ENCODE measurements at regions not wholly inside any gene's neighbourhood (a gene's known extent, or its start where the extent isn't known, plus 50 kb on each side); places are given as distances from the start of the nearest gene placed in this dataset.

DNA sequence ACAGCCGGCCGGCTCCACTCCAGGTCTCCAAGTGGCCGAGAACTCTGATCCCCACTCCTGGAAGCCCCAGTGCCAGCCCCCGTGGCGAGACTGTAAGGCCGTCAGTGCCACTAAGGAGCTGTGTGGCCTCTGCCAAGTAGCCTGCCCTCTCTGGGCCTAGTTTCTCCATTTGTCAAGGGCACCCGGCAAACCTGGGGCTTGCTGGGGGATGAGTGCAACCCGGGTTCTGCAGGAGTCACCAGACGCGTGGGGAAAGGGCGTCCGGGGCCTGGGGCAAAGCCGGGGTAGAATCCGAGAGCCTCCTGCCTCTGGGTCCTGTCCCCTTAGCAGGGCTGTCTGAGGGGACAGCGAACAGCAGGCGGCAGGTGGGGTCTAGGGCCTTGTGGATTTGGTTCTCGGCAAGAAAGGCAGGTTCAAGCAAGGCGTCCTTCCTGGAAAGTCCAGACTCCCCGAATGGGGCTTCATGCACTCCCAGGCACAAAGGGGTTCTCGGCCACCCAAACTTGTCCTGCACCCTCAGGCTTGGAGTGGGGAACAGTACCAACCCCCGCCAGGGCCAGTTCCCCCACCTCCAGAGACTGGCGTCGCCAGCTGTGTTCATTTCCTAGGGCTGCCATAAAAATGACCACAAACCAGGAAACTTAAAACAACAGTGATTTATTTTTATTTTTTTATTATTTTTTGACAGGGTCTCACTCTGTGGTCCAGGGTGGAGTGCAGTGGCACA is 56.0 kb downstream of the NCOR2 start:
- no peaks in the 10 kb centered on the region; the same call in 1 of the 2 replicates for H4K20me1 ChIP-seq (ENCODE audit: insufficient read depth, low read length)
- H3K79me2 ChIP-seq (ENCODE audit: insufficient read depth, low read depth, low read length): no peaks in the 10 kb centered on the region
- TF ChIP-seq EZH2phosphoT487 (IDR thresholded peaks at IDR 0.05; ENCODE audit: borderline replicate concordance, low read depth, low read length): no peak
- TF ChIP-seq, protein P1, sequence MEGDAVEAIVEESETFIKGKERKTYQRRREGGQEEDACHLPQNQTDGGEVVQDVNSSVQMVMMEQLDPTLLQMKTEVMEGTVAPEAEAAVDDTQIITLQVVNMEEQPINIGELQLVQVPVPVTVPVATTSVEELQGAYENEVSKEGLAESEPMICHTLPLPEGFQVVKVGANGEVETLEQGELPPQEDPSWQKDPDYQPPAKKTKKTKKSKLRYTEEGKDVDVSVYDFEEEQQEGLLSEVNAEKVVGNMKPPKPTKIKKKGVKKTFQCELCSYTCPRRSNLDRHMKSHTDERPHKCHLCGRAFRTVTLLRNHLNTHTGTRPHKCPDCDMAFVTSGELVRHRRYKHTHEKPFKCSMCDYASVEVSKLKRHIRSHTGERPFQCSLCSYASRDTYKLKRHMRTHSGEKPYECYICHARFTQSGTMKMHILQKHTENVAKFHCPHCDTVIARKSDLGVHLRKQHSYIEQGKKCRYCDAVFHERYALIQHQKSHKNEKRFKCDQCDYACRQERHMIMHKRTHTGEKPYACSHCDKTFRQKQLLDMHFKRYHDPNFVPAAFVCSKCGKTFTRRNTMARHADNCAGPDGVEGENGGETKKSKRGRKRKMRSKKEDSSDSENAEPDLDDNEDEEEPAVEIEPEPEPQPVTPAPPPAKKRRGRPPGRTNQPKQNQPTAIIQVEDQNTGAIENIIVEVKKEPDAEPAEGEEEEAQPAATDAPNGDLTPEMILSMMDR (conservative IDR thresholded peaks at IDR 0.05; ENCODE audit: low read length): no peak
- H3K4me1 ChIP-seq (ENCODE audit: insufficient read depth, low read length, poor library complexity, severe bottlenecking): no peaks in the 10 kb centered on the region
- no peak overlapping the region for H3K27ac ChIP-seq (ENCODE audit: low read depth, low read length, poor library complexity, severe bottlenecking)
- H3K4me2 ChIP-seq (ENCODE audit: low read length): no peak overlapping the region
- no peaks in the 10 kb centered on the region for H3K9me3 ChIP-seq (ENCODE audit: low read length)
- H3K9me2 ChIP-seq (ENCODE audit: insufficient read depth, low read length): no peaks in the 10 kb centered on the region
- CTCF ChIA-PET (ENCODE audit: unreplicated experiment): no interaction called here
- POLR2A ChIA-PET: interaction anchor here (1.1 kb wide), 1 partner anchor 15 kb away, joined by 3 read pairs; no protein-coding TSS in a partner anchor
- no peak for DNase-seq (ENCODE audit: low spot score)
- intact Hi-C loops (cut with micrococcal nuclease; ENCODE audit: unreplicated experiment): no loop called here
- no peak overlapping the region for H2AFZ ChIP-seq (ENCODE audit: low read length)
- no peak overlapping the region for H3K4me3 ChIP-seq (ENCODE audit: low read depth, low read length, poor library complexity, severe bottlenecking)
- BruUV-seq (replicated peaks): no TSS peak
- H3K36me3 ChIP-seq (ENCODE audit: insufficient read depth, low read length): no peaks in the 10 kb centered on the region

DNA sequence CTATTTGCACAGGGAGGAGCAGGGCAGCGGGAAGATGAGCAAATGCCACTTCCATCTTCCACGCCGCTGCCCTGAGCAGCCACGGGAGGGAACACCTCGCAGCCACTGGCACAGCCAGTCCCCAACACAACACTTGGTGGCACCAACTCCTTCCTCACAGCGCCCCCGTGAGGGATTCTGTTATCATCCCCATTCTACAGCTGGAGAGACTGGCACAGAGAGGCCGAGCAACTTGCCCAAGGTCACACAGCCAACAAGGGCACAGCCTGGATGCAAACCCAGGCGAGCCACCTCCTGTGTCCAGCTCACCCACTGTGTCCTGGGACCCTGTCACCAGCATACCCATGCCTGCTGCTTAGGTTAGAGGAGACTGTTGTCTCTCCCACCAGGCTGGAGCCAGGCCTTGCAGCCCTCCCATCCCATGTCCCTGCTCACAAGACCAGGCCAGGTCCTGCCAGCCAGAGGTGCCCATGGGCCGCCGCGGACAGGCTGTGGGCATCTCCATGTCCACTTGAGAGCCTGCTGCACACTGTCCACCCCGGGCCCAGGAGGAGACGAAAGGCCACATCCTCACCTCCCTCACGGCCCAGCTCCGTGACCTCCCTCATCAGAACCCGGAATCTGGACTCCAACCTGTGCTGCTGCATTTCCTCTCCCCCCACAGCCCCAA is 57.0 kb downstream of the NCOR2 start:
- TF ChIP-seq EZH2phosphoT487 (IDR thresholded peaks at IDR 0.05; ENCODE audit: borderline replicate concordance, low read depth, low read length): no peak
- TF ChIP-seq, protein P1 (conservative IDR thresholded peaks at IDR 0.05; ENCODE audit: low read length): peak; percentile 57
- Histone ChIP-seq H3K27ac (ENCODE audit: low read depth, low read length, poor library complexity, severe bottlenecking) (no peak overlapping the region), H3K9me2 (ENCODE audit: insufficient read depth, low read length) (no peaks in the 10 kb centered on the region), H3K79me2 (ENCODE audit: insufficient read depth, low read depth, low read length) (no peaks in the 10 kb centered on the region), H3K36me3 (ENCODE audit: insufficient read depth, low read length) (no peaks in the 10 kb centered on the region), H4K20me1 (ENCODE audit: insufficient read depth, low read length) (no peaks in the 10 kb centered on the region; the same call in 1 of the 2 replicates), H3K4me2 (ENCODE audit: low read length) (no peak overlapping the region), H3K4me3 (ENCODE audit: low read depth, low read length, poor library complexity, severe bottlenecking) (no peak overlapping the region), H3K9me3 (ENCODE audit: low read length) (no peaks in the 10 kb centered on the region), H3K4me1 (ENCODE audit: insufficient read depth, low read length, poor library complexity, severe bottlenecking) (no peaks in the 10 kb centered on the region), H2AFZ (ENCODE audit: low read length) (no peak overlapping the region)
- no peak for DNase-seq (ENCODE audit: low spot score)
- ChIA-PET CTCF (ENCODE audit: unreplicated experiment) (no interaction called here), POLR2A (no interaction called here)
- no TSS peak for BruUV-seq (replicated peaks)
- intact Hi-C loops (cut with micrococcal nuclease; ENCODE audit: unreplicated experiment): no loop called here

All from OCI-LY7 (cell line).